ENCODE measurements at regions not wholly inside any gene's neighbourhood (a gene's known extent, or its start where the extent isn't known, plus 50 kb on each side); places are given as distances from the start of the nearest gene placed in this dataset.

GRCh38 chr2:3944071-3944470 lies 240.7 kb downstream of the DCDC2C start:
- no peak for DNase-seq (ENCODE audit: low spot score in 2 of 2)
- H3K4me3 ChIP-seq (ENCODE audit: low read depth, poor library complexity, severe bottlenecking): no peak overlapping the region
- WGBS, 2 donors: 54 to 63% methylated on average over 4 of the region's 4 CpGs
- intact Hi-C loops (cut with DNase I; ENCODE audit: low total_unique reads): no loop called here
- no peak for TF ChIP-seq POLR2A (IDR thresholded peaks at IDR 0.05)
- TF ChIP-seq, protein P1, sequence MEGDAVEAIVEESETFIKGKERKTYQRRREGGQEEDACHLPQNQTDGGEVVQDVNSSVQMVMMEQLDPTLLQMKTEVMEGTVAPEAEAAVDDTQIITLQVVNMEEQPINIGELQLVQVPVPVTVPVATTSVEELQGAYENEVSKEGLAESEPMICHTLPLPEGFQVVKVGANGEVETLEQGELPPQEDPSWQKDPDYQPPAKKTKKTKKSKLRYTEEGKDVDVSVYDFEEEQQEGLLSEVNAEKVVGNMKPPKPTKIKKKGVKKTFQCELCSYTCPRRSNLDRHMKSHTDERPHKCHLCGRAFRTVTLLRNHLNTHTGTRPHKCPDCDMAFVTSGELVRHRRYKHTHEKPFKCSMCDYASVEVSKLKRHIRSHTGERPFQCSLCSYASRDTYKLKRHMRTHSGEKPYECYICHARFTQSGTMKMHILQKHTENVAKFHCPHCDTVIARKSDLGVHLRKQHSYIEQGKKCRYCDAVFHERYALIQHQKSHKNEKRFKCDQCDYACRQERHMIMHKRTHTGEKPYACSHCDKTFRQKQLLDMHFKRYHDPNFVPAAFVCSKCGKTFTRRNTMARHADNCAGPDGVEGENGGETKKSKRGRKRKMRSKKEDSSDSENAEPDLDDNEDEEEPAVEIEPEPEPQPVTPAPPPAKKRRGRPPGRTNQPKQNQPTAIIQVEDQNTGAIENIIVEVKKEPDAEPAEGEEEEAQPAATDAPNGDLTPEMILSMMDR (IDR thresholded peaks at IDR 0.05): no peak

DNA sequence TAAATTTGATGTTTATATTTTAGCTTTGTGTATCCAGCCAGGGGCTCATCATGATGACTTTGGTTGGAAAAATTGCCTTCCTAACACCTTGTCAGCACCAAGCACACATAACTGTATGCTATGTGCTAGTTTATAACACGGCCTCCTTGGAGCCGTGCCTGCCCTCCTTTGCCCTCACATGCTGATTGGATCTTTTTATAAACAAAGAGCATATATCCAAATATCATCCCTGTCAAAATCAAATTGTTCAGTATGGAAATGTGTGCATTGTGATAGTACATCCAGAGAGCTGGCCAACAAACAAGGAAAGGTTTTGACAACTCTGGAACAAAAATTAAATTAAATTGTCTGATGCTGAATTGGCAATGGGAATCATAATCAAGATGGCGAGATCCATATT lies 241.5 kb downstream of the DCDC2C start:
- 80 to 82% methylated on average over 3 of the region's 3 CpGs for WGBS, 2 donors
- no peak overlapping the region for H3K4me3 ChIP-seq (ENCODE audit: low read depth, poor library complexity, severe bottlenecking)
- no peak for TF ChIP-seq POLR2A (IDR thresholded peaks at IDR 0.05)
- TF ChIP-seq, protein P1 (IDR thresholded peaks at IDR 0.05): no peak
- DNase-seq (ENCODE audit: low spot score in 2 of 2): no peak
- intact Hi-C loops (cut with DNase I; ENCODE audit: low total_unique reads): no loop called here

DNA sequence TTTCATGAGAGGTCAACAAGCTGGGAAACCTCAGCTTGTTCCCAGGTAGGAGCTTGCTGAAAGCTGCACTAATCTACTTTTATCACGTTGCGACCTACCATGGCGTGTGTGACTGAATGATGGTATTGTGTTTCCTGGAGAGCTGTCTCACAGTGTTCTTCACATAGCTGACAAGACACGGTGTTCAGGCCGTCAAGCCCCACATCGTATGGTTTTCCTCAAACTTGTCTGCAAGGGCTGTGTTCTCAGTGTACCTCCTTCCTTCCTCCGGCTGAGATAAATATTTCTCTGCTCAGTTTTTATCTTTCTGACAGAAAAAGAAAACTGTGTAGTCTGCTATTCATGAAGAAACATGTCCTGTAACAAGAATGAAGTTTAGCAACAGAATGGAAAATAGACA lies 244.8 kb downstream of the DCDC2C start:
- TF ChIP-seq, protein P1 (IDR thresholded peaks at IDR 0.05): no peak
- no peak for TF ChIP-seq POLR2A (IDR thresholded peaks at IDR 0.05)
- no peak overlapping the region for H3K4me3 ChIP-seq (ENCODE audit: low read depth, poor library complexity, severe bottlenecking)
- DNase-seq (ENCODE audit: low spot score in 2 of 2): peak in 1 of 2 donors; percentile 64
- WGBS, 2 donors: 44 to 52% methylated on average over 7 of the region's 7 CpGs
- intact Hi-C loops (cut with DNase I; ENCODE audit: low total_unique reads): no loop called here

GRCh38 chr2:3951131-3951954 lies 248.0 kb downstream of the DCDC2C start:
- intact Hi-C loops (cut with DNase I; ENCODE audit: low total_unique reads): no loop called here
- 86 to 92% methylated on average over 10 of the region's 11 CpGs for WGBS, 2 donors
- H3K4me3 ChIP-seq (ENCODE audit: low read depth, poor library complexity, severe bottlenecking): no peak overlapping the region
- DNase-seq (ENCODE audit: low spot score in 2 of 2): peak in 1 of 2 donors; percentile 61
- no peak for TF ChIP-seq POLR2A (IDR thresholded peaks at IDR 0.05)
- TF ChIP-seq, protein P1 (IDR thresholded peaks at IDR 0.05): no peak

GRCh38 chr2:3952866-3953516 lies 249.6 kb downstream of the DCDC2C start:
- WGBS, 2 donors: 78 to 88% methylated on average over 10 to 12 of the region's 12 CpGs
- intact Hi-C loops (cut with DNase I; ENCODE audit: low total_unique reads): no loop called here
- TF ChIP-seq POLR2A (IDR thresholded peaks at IDR 0.05): no peak
- TF ChIP-seq, protein P1 (IDR thresholded peaks at IDR 0.05): no peak
- no peak overlapping the region for H3K4me3 ChIP-seq (ENCODE audit: low read depth, poor library complexity, severe bottlenecking)
- peak in 1 of 2 donors; percentile 20 for DNase-seq (ENCODE audit: low spot score in 2 of 2)

Measured in lower leg skin (tissue), 4 donors.